GM12891 (cell line): ENCODE measurements at regions not wholly inside any gene's neighbourhood (a gene's known extent, or its start where the extent isn't known, plus 50 kb on each side); places are given as distances from the start of the nearest gene placed in this dataset.

Experiments
- POLR2A ChIP-seq: IDR thresholded peaks from 2 replicates; pipeline ENCODE4 v1.6.1; 2011; ENCODE audit warnings: low read depth, low read length, control low read depth
- POLR2AphosphoS5 ChIP-seq: IDR thresholded peaks from 2 replicates; pipeline ENCODE4 v1.6.1; 2011; ENCODE audit warnings: low read depth, low read length, control low read depth
- POU2F2 ChIP-seq: IDR thresholded peaks from 2 replicates; pipeline ENCODE4 v1.6.1; 2011; ENCODE audit warnings: low read depth, mild to moderate bottlenecking, control low read depth, low read length, moderate library complexity
- SPI1 ChIP-seq: IDR thresholded peaks from 2 replicates; pipeline ENCODE4 v1.6.1; 2011; ENCODE audit warnings: low read depth, low read length, control low read depth
- TAF1 ChIP-seq: IDR thresholded peaks from 2 replicates; pipeline ENCODE4 v1.6.1; 2011; ENCODE audit warnings: low read depth, low read length, control low read depth

DNA sequence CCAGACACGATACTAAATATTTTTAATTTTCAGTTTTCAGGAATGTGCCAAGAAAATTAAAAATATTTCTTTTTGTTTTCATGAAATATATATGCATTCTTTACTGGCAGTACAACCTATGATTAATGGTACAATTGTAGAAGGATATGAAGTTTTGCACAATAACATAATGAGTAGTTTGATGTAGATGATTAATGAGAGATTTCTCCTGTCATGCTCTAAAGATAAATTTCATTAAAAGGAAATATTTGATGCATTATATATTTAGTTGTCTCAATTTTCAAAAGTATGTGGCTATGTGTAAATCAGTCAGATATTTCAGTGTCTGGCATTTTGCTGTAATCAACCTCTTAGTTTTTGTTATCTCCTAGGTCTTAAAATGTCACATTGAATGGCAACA lies 940.2 kb upstream of the MDGA2 start:
- no peak for TF ChIP-seq POLR2A
- no peak for TF ChIP-seq SPI1
- TF ChIP-seq POLR2AphosphoS5 = no peak
- no peak for TF ChIP-seq TAF1
- TF ChIP-seq POU2F2 = no peak
